ENCODE measurements at regions not wholly inside any gene's neighbourhood (a gene's known extent, or its start where the extent isn't known, plus 50 kb on each side); places are given as distances from the start of the nearest gene placed in this dataset.

DNA sequence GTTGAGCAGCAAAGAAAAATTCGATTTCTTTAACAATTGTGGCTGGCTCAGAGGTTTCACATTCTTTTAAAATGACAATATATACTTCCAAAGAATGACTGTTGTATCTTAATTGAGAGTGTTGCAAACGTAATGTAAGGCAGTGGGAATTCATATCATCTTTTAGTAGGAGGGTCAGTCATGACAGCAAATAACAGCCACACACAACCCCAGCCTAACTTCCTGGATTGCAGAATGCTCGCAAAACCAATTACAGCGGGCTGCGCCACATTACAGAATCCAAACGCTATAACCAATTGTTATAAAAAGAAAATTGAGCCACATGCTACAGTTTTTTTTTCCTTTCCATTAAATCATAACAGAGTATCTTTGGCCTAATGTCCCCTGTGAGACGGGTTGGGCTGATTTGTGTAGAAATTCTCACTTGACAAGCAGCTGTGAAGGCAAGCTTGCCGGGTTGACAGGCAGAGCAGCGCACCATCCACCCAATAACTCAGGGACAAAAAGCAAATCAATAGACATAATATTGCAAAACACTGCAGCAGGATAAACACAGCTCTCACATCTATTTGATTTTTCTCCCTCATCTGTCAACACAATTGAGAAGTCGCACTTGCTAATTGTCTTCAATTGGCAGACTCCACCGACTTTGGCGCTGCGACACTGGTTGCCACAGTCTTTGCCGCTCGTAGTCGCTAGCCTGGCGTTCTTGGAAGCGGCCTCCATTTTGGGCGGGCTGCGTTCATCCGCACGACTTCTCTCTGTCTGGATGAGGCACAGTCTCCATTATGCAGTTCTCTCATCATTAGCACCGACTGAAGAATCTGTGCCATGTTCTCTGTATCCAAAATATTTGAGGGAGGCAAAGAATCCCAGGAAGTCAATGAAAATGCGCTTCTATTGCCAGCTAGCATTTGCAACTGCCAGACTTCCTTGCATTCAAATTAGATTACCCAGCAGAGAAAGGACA lies 95.0 kb upstream of the CCDC68 start:
- TF ChIP-seq, protein P1, sequence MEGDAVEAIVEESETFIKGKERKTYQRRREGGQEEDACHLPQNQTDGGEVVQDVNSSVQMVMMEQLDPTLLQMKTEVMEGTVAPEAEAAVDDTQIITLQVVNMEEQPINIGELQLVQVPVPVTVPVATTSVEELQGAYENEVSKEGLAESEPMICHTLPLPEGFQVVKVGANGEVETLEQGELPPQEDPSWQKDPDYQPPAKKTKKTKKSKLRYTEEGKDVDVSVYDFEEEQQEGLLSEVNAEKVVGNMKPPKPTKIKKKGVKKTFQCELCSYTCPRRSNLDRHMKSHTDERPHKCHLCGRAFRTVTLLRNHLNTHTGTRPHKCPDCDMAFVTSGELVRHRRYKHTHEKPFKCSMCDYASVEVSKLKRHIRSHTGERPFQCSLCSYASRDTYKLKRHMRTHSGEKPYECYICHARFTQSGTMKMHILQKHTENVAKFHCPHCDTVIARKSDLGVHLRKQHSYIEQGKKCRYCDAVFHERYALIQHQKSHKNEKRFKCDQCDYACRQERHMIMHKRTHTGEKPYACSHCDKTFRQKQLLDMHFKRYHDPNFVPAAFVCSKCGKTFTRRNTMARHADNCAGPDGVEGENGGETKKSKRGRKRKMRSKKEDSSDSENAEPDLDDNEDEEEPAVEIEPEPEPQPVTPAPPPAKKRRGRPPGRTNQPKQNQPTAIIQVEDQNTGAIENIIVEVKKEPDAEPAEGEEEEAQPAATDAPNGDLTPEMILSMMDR (IDR thresholded peaks at IDR 0.05): no peak
- TF ChIP-seq POLR2A (IDR thresholded peaks at IDR 0.05): no peak

All from right lobe of liver (tissue), 4 donors.